Activated CD4-positive, alpha-beta T cell treated with anti-CD3 and anti-CD28 coated beads, Interleukin-2, amount 10 ng/mL, durations not matched to agents 7 days and 5 days (primary cell): ENCODE measurements at regions not wholly inside any gene's neighbourhood (a gene's known extent, or its start where the extent isn't known, plus 50 kb on each side); places are given as distances from the start of the nearest gene placed in this dataset.

Experiments used
- CTCF ChIA-PET: fragments of 350-600 bp; sonication (Branson Sonifier 250); formaldehyde crosslinking; loops from one replicate; lab custom pipeline; 2021; ENCODE audit warnings: antibody characterized with exemption; lab: Charles Lee
- POLR2A ChIA-PET: fragments of 350-600 bp; sonication (Branson Sonifier 250); formaldehyde crosslinking; loops from one replicate; lab custom pipeline; 2021; ENCODE audit warnings: antibody characterized with exemption; lab: Charles Lee
- DNase-seq: peaks from one replicate; pipeline ENCODE4 v3.0.0-alpha.2; 2020
- H3K27ac Mint-ChIP-seq: one replicate; pipeline ENCODE4 v1.8.0; 2021; ENCODE audit warnings: mild to moderate bottlenecking, moderate library complexity, mixed read lengths
- H3K27me3 Mint-ChIP-seq: one replicate; pipeline ENCODE4 v1.8.0; 2021; ENCODE audit warnings: mixed read lengths
- H3K36me3 Mint-ChIP-seq: one replicate; pipeline ENCODE4 v1.8.0; 2021; ENCODE audit warnings: low read depth, mixed read lengths
- H3K4me1 Mint-ChIP-seq: one replicate; pipeline ENCODE4 v1.8.0; 2021; ENCODE audit warnings: mixed read lengths
- H3K4me3 Mint-ChIP-seq: one replicate; pipeline ENCODE4 v1.8.0; 2021; ENCODE audit warnings: mild to moderate bottlenecking, moderate library complexity, mixed read lengths
- H3K9me3 Mint-ChIP-seq: one replicate; pipeline ENCODE4 v1.8.0; 2021; ENCODE audit warnings: mixed read lengths

GRCh38 chr10:43825421-43825820 is 176.7 kb upstream of the ZNF32 start:
- ChIA-PET CTCF (no interaction called here), POLR2A (no interaction called here)
- no peaks in the 10 kb centered on the region for H3K36me3 Mint-ChIP-seq
- peaks cover 4% of the 10 kb centered on the region for H3K27me3 Mint-ChIP-seq
- H3K4me1 Mint-ChIP-seq = peaks cover 22% of the 10 kb centered on the region
- no peak overlapping the region for H3K4me3 Mint-ChIP-seq
- H3K27ac Mint-ChIP-seq = no peak overlapping the region
- DNase-seq = no peak
- H3K9me3 Mint-ChIP-seq = peaks cover 4% of the 10 kb centered on the region

- Mint-ChIP-seq H3K36me3 (no peaks in the 10 kb centered on the region), H3K9me3 (peaks cover 4% of the 10 kb centered on the region), H3K4me1 (peaks cover 25% of the 10 kb centered on the region), H3K27ac (no peak overlapping the region), H3K27me3 (peaks cover 4% of the 10 kb centered on the region), H3K4me3 (no peak overlapping the region)
- CTCF ChIA-PET = no interaction called here
- DNase-seq = no peak
- POLR2A ChIA-PET = no interaction called here
Observed at GRCh38 chr10:43824934-43825333, 176.3 kb upstream of the ZNF32 start.

- no peaks in the 10 kb centered on the region for H3K36me3 Mint-ChIP-seq
- DNase-seq = no peak
- peak overlapping the region; percentile 13 for H3K27ac Mint-ChIP-seq
- peaks cover 33% of the 10 kb centered on the region for H3K4me1 Mint-ChIP-seq
- POLR2A ChIA-PET = no interaction called here
- H3K4me3 Mint-ChIP-seq = no peak overlapping the region
- H3K27me3 Mint-ChIP-seq = peaks cover 2% of the 10 kb centered on the region
- CTCF ChIA-PET = interaction anchor here (1.4 kb wide), 1 partner anchor 132 kb away, joined by 3 read pairs; no protein-coding TSS in a partner anchor
- no peaks in the 10 kb centered on the region for H3K9me3 Mint-ChIP-seq
Observed at GRCh38 chr10:43822631-43823580, 174.2 kb upstream of the ZNF32 start.

GRCh38 chr10:43821103-43821502 is 172.4 kb upstream of the ZNF32 start:
- no peaks in the 10 kb centered on the region for H3K9me3 Mint-ChIP-seq
- POLR2A ChIA-PET = no interaction called here
- peaks cover 49% of the 10 kb centered on the region for H3K4me1 Mint-ChIP-seq
- H3K36me3 Mint-ChIP-seq = no peaks in the 10 kb centered on the region
- H3K27ac Mint-ChIP-seq = no peak overlapping the region
- no peak for DNase-seq
- CTCF ChIA-PET = interaction anchor here (1.3 to 1.8 kb wide), 2 partner anchors 14 to 15 kb away, joined by 3 to 5 read pairs; no protein-coding TSS in a partner anchor
- H3K4me3 Mint-ChIP-seq = no peak overlapping the region
- no peaks in the 10 kb centered on the region for H3K27me3 Mint-ChIP-seq

GRCh38 chr10:43820663-43821062 is 172.0 kb upstream of the ZNF32 start:
- no peak overlapping the region for H3K4me3 Mint-ChIP-seq
- no peak for DNase-seq
- peaks cover 54% of the 10 kb centered on the region for H3K4me1 Mint-ChIP-seq
- CTCF ChIA-PET = interaction anchor here (1.3 to 1.8 kb wide), 2 partner anchors 14 to 15 kb away, joined by 3 to 5 read pairs; no protein-coding TSS in a partner anchor
- no peaks in the 10 kb centered on the region for H3K36me3 Mint-ChIP-seq
- no peaks in the 10 kb centered on the region for H3K9me3 Mint-ChIP-seq
- no peak overlapping the region for H3K27ac Mint-ChIP-seq
- no peaks in the 10 kb centered on the region for H3K27me3 Mint-ChIP-seq
- POLR2A ChIA-PET = no interaction called here

GRCh38 chr10:43819464-43820230 is 171.0 kb upstream of the ZNF32 start:
- POLR2A ChIA-PET = no interaction called here
- no peaks in the 10 kb centered on the region for H3K9me3 Mint-ChIP-seq
- DNase-seq = no peak
- no peaks in the 10 kb centered on the region for H3K27me3 Mint-ChIP-seq
- CTCF ChIA-PET = interaction anchor here (0.6 to 1.8 kb wide), 2 partner anchors 15 to 36 kb away, joined by 3 to 5 read pairs; no protein-coding TSS in a partner anchor
- peaks cover 62% of the 10 kb centered on the region for H3K4me1 Mint-ChIP-seq
- no peak overlapping the region for H3K4me3 Mint-ChIP-seq
- no peaks in the 10 kb centered on the region for H3K36me3 Mint-ChIP-seq
- H3K27ac Mint-ChIP-seq = no peak overlapping the region

GRCh38 chr10:43818687-43819086 is 170.0 kb upstream of the ZNF32 start:
- H3K9me3 Mint-ChIP-seq = no peaks in the 10 kb centered on the region
- H3K4me1 Mint-ChIP-seq = peaks cover 59% of the 10 kb centered on the region
- ChIA-PET CTCF (interaction anchor here (0.6 kb wide), 1 partner anchor 28 kb away, joined by 3 read pairs; no protein-coding TSS in a partner anchor), POLR2A (no interaction called here)
- no peak overlapping the region for H3K27ac Mint-ChIP-seq
- H3K4me3 Mint-ChIP-seq = no peak overlapping the region
- no peaks in the 10 kb centered on the region for H3K27me3 Mint-ChIP-seq
- H3K36me3 Mint-ChIP-seq = no peaks in the 10 kb centered on the region
- DNase-seq = no peak

GRCh38 chr10:43817368-43817767 is 168.7 kb upstream of the ZNF32 start:
- ChIA-PET POLR2A (no interaction called here), CTCF (interaction anchor here (1.0 to 1.5 kb wide), 2 partner anchors 15 to 21 kb away, joined by 3 read pairs; no protein-coding TSS in a partner anchor)
- no peaks in the 10 kb centered on the region for H3K9me3 Mint-ChIP-seq
- no peaks in the 10 kb centered on the region for H3K36me3 Mint-ChIP-seq
- H3K27ac Mint-ChIP-seq = no peak overlapping the region
- peaks cover 4% of the 10 kb centered on the region for H3K27me3 Mint-ChIP-seq
- peaks cover 50% of the 10 kb centered on the region for H3K4me1 Mint-ChIP-seq
- H3K4me3 Mint-ChIP-seq = no peak overlapping the region
- no peak for DNase-seq

- H3K36me3 Mint-ChIP-seq = no peaks in the 10 kb centered on the region
- H3K4me1 Mint-ChIP-seq = peaks cover 44% of the 10 kb centered on the region
- no peaks in the 10 kb centered on the region for H3K9me3 Mint-ChIP-seq
- CTCF ChIA-PET = interaction anchor here (1.0 to 1.5 kb wide), 2 partner anchors 16 to 22 kb away, joined by 3 read pairs; no protein-coding TSS in a partner anchor
- peak; percentile 89 for DNase-seq
- POLR2A ChIA-PET = no interaction called here
- H3K27ac Mint-ChIP-seq = peak overlapping the region; percentile 56
- peak overlapping the region; percentile 47 for H3K4me3 Mint-ChIP-seq
- peaks cover 4% of the 10 kb centered on the region for H3K27me3 Mint-ChIP-seq
Observed at GRCh38 chr10:43816351-43817321, 168.0 kb upstream of the ZNF32 start.

- Mint-ChIP-seq H3K4me3 (peak overlapping the region; percentile 3), H3K27me3 (peaks cover 4% of the 10 kb centered on the region), H3K27ac (peak overlapping the region; percentile 25), H3K9me3 (no peaks in the 10 kb centered on the region), H3K4me1 (peaks cover 57% of the 10 kb centered on the region), H3K36me3 (no peaks in the 10 kb centered on the region)
- POLR2A ChIA-PET = no interaction called here
- DNase-seq = no peak
- CTCF ChIA-PET = no interaction called here
Observed at GRCh38 chr10:43815181-43815885, 166.7 kb upstream of the ZNF32 start.

GRCh38 chr10:43814663-43815062 is 166.0 kb upstream of the ZNF32 start:
- H3K27ac Mint-ChIP-seq = no peak overlapping the region
- peaks cover 4% of the 10 kb centered on the region for H3K27me3 Mint-ChIP-seq
- peaks cover 60% of the 10 kb centered on the region for H3K4me1 Mint-ChIP-seq
- H3K4me3 Mint-ChIP-seq = no peak overlapping the region
- H3K9me3 Mint-ChIP-seq = no peaks in the 10 kb centered on the region
- ChIA-PET POLR2A (no interaction called here), CTCF (no interaction called here)
- no peaks in the 10 kb centered on the region for H3K36me3 Mint-ChIP-seq
- DNase-seq = no peak
